ENCODE measurements at regions not wholly inside any gene's neighbourhood (a gene's known extent, or its start where the extent isn't known, plus 50 kb on each side); places are given as distances from the start of the nearest gene placed in this dataset.
"Not testable (repeated sequence)": the region's sequence is repeated elsewhere in the genome, so short reads cannot be mapped to it uniquely, and the experiment has no call there.

DNA sequence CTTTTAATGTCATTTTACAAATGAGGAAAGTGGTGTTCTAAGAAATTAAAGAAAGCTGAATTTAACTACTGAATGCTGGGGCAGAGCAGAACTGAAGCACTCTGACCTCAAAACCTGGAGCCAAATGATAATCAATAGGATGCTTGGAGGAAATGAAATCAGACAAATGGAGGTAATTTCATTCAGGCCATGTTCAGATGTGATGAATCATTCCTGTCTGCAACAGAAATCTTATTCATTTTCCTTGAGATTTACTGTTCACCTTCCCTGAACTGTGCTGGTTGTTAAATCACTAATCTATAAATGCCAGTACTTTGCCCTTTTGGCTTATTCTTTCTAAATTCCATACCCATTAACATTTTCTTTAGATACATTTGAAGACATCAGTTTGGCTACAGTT lies 85.6 kb upstream of the SNX7 start:
- H3K4me3 Mint-ChIP-seq, result no peak overlapping the region
- no peaks in the 10 kb centered on the region for H3K9me3 ChIP-seq (ENCODE audit: control insufficient read depth, low read length, poor library complexity, severe bottlenecking)
- DNase-seq (no peak), ATAC-seq (no peak)
- H3K27me3 Mint-ChIP-seq, result no peaks in the 10 kb centered on the region
- H3K27ac Mint-ChIP-seq, result no peak overlapping the region
- no peaks in the 10 kb centered on the region for H3K36me3 Mint-ChIP-seq (ENCODE audit: low read depth)
- H3K4me1 Mint-ChIP-seq, result peaks cover 2% of the 10 kb centered on the region

GRCh38 chr1:98565951-98566350 lies 95.6 kb upstream of the SNX7 start:
- DNase-seq (no peak), ATAC-seq (no peak)
- no peaks in the 10 kb centered on the region for H3K27me3 Mint-ChIP-seq
- H3K4me1 Mint-ChIP-seq, result no peaks in the 10 kb centered on the region
- no peak overlapping the region for H3K4me3 Mint-ChIP-seq
- no peaks in the 10 kb centered on the region for H3K36me3 Mint-ChIP-seq (ENCODE audit: low read depth)
- H3K27ac Mint-ChIP-seq, result no peak overlapping the region
- no peaks in the 10 kb centered on the region for H3K9me3 ChIP-seq (ENCODE audit: control insufficient read depth, low read length, poor library complexity, severe bottlenecking)

DNA sequence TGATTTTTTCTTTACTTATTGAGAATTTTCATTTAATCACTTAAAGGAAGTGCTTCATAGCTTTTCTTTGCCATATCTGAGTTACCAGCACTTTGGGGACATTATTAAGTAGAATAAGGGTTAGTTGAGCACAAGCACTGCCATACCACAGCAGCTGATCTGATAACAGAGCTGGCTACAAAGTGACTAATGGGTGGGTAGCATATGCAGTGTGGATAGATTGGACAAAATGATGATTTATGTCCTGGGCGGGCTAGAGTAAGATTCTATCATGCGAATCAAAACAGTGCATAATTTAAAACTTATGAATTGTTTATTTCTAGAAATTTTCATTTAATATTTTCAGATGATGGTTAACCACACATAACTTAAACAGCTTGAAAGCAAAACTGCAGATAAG lies 102.2 kb upstream of the SNX7 start:
- Mint-ChIP-seq H3K27me3 (no peaks in the 10 kb centered on the region), H3K4me3 (no peak overlapping the region), H3K4me1 (no peaks in the 10 kb centered on the region), H3K36me3 (ENCODE audit: low read depth) (no peaks in the 10 kb centered on the region), H3K27ac (no peak overlapping the region)
- no peaks in the 10 kb centered on the region for H3K9me3 ChIP-seq (ENCODE audit: control insufficient read depth, low read length, poor library complexity, severe bottlenecking)
- DNase-seq, result no peak
- no peak for ATAC-seq

GRCh38 chr1:98557895-98558294 lies 103.6 kb upstream of the SNX7 start:
- Mint-ChIP-seq H3K4me1 (no peaks in the 10 kb centered on the region), H3K36me3 (ENCODE audit: low read depth) (no peaks in the 10 kb centered on the region), H3K27ac (no peak overlapping the region), H3K27me3 (peaks cover 4% of the 10 kb centered on the region), H3K4me3 (no peak overlapping the region)
- DNase-seq (no peak), ATAC-seq (no peak)
- H3K9me3 ChIP-seq (ENCODE audit: control insufficient read depth, low read length, poor library complexity, severe bottlenecking), result no peaks in the 10 kb centered on the region

DNA sequence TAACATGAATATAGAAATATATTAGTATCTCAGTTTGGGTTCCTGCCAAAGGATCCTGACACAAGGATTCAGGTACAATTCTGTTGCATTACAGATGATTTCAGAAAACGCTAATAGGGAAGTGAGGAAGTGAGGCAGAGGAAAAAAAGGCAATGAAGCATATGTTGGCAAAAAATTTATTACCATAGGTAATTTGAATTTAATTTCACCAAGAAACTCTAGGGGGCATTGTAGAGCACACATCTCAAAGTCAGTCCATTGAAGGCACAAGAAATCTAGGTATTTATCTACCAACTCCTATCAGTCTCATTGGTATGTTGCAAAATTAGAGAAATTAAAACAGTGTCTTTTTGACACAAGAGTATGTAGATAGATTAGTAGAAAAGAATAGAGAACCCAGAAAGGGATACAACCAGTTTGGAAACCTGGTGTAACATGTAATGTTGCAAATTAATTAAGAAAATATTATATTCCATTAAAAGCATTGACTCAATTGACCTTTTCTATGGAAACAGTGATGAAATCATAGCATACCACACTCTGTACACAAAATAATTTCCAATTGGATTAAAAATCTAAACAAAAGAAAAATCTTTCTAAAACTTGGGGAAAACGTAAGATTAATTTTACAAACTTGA lies 104.9 kb upstream of the SNX7 start:
- no peaks in the 10 kb centered on the region for H3K36me3 Mint-ChIP-seq (ENCODE audit: low read depth)
- no peak overlapping the region for H3K27ac Mint-ChIP-seq
- H3K27me3 Mint-ChIP-seq, result peaks cover 9% of the 10 kb centered on the region
- no peaks in the 10 kb centered on the region for H3K4me1 Mint-ChIP-seq
- no peaks in the 10 kb centered on the region for H3K9me3 ChIP-seq (ENCODE audit: control insufficient read depth, low read length, poor library complexity, severe bottlenecking)
- ATAC-seq, result no peak
- H3K4me3 Mint-ChIP-seq, result no peak overlapping the region
- DNase-seq, result no peak

DNA sequence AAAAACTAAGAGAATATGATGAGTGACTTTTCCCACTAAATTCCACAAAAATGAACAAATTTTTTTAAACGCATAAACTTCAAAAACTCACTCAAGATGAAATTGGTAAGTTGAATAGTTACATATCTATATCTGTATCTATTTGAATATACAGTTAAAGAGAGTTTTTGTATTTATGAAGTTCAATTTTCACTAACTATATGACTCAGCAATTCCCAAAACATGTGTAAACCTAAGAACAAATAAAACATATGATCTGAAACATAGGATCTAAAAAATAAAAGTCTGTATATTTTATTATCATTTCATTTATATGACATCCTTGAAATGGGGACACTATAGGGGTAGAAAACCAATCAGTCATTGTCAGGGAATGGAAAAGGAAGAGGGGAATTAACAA lies 105.7 kb upstream of the SNX7 start:
- Mint-ChIP-seq H3K4me1 (no peaks in the 10 kb centered on the region), H3K4me3 (no peak overlapping the region), H3K36me3 (ENCODE audit: low read depth) (no peaks in the 10 kb centered on the region), H3K27me3 (peaks cover 9% of the 10 kb centered on the region), H3K27ac (no peak overlapping the region)
- peaks cover 3% of the 10 kb centered on the region for H3K9me3 ChIP-seq (ENCODE audit: control insufficient read depth, low read length, poor library complexity, severe bottlenecking)
- ATAC-seq, result no peak
- no peak for DNase-seq

GRCh38 chr1:98552576-98553074 lies 108.9 kb upstream of the SNX7 start:
- not testable (repeated sequence) for H3K4me1 Mint-ChIP-seq; ATAC-seq; H3K9me3 ChIP-seq (ENCODE audit: control insufficient read depth, low read length, poor library complexity, severe bottlenecking); H3K4me3 Mint-ChIP-seq; H3K36me3 Mint-ChIP-seq (ENCODE audit: low read depth); DNase-seq; H3K27ac Mint-ChIP-seq; H3K27me3 Mint-ChIP-seq

- ATAC-seq, result no peak
- Mint-ChIP-seq H3K4me3 (no peak overlapping the region), H3K27ac (no peak overlapping the region)
Observed at GRCh38 chr1:98550076-98550475, 111.4 kb upstream of the SNX7 start.

GRCh38 chr1:98546319-98546718 lies 115.2 kb upstream of the SNX7 start:
- Mint-ChIP-seq H3K36me3 (ENCODE audit: low read depth) (no peaks in the 10 kb centered on the region), H3K27me3 (no peaks in the 10 kb centered on the region), H3K4me3 (no peak overlapping the region), H3K27ac (no peak overlapping the region), H3K4me1 (no peaks in the 10 kb centered on the region)
- peaks cover 3% of the 10 kb centered on the region for H3K9me3 ChIP-seq (ENCODE audit: control insufficient read depth, low read length, poor library complexity, severe bottlenecking)
- ATAC-seq (no peak), DNase-seq (no peak)

More at GRCh38 chr1:98550076-98550475, 111.4 kb upstream of the SNX7 start:
- no peak for DNase-seq
- H3K36me3 Mint-ChIP-seq (ENCODE audit: low read depth), result no peaks in the 10 kb centered on the region
- H3K4me1 Mint-ChIP-seq, result no peaks in the 10 kb centered on the region
- H3K9me3 ChIP-seq (ENCODE audit: control insufficient read depth, low read length, poor library complexity, severe bottlenecking), result peaks cover 3% of the 10 kb centered on the region
- H3K27me3 Mint-ChIP-seq, result peaks cover 9% of the 10 kb centered on the region

DNA sequence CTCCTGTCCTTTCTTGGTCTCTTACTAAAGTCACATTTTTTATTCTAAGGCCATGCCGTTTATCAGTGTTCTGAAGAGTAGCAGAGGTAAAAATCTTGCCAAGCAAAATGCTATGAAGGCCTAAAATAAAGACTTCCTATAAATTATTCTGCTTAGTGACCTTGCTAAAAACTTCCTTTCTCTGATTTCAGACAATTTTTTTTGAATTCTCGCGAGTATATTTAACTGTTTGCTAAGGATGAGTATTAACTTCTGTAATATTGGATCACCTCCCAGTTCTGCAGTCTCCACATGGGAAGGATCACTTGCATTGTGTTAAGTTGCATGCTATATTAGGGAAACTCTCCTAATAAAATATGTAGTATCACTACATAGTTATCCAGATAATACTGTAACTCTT lies 123.4 kb upstream of the SNX7 start:
- H3K27me3 Mint-ChIP-seq, result no peaks in the 10 kb centered on the region
- H3K27ac Mint-ChIP-seq, result no peak overlapping the region
- H3K4me3 Mint-ChIP-seq, result no peak overlapping the region
- H3K4me1 Mint-ChIP-seq, result no peaks in the 10 kb centered on the region
- DNase-seq (no peak), ATAC-seq (no peak)
- no peaks in the 10 kb centered on the region for H3K9me3 ChIP-seq (ENCODE audit: control insufficient read depth, low read length, poor library complexity, severe bottlenecking)
- H3K36me3 Mint-ChIP-seq (ENCODE audit: low read depth), result peaks cover 2% of the 10 kb centered on the region

GRCh38 chr1:98523256-98523655 lies 138.3 kb upstream of the SNX7 start:
- ATAC-seq (no peak), DNase-seq (no peak)
- no peak overlapping the region for H3K4me3 Mint-ChIP-seq
- H3K36me3 Mint-ChIP-seq (ENCODE audit: low read depth), result no peaks in the 10 kb centered on the region
- H3K27ac Mint-ChIP-seq, result no peak overlapping the region
- H3K9me3 ChIP-seq (ENCODE audit: control insufficient read depth, low read length, poor library complexity, severe bottlenecking), result no peaks in the 10 kb centered on the region
- no peaks in the 10 kb centered on the region for H3K27me3 Mint-ChIP-seq
- no peaks in the 10 kb centered on the region for H3K4me1 Mint-ChIP-seq

DNA sequence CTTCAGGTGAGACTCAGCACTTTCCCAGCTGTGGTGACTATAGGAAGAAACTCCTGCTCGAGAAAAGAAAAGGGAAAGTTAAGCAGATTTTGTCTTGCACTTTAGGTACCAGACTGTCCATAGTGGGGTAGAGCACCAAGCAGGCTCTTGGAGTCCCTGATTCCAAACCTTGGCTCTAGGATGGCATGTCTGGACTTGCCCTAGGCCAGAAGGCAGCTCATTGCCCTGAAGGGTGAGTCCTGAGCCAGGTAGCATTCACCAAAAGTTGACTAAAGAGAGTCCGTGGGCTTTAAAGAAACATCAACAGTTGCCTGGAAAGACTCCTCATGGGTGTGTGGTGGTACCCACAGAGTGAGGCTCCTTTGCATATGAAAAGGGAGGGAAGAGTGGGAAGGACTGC lies 145.2 kb upstream of the SNX7 start:
- Mint-ChIP-seq H3K4me1 (no peaks in the 10 kb centered on the region), H3K27ac (no peak overlapping the region), H3K36me3 (ENCODE audit: low read depth) (no peaks in the 10 kb centered on the region), H3K4me3 (no peak overlapping the region), H3K27me3 (no peaks in the 10 kb centered on the region)
- no peak for ATAC-seq
- no peaks in the 10 kb centered on the region for H3K9me3 ChIP-seq (ENCODE audit: control insufficient read depth, low read length, poor library complexity, severe bottlenecking)
- DNase-seq, result no peak

- DNase-seq (no peak), ATAC-seq (no peak)
- H3K36me3 Mint-ChIP-seq (ENCODE audit: low read depth), result no peaks in the 10 kb centered on the region
- H3K4me3 Mint-ChIP-seq, result no peak overlapping the region
- H3K27me3 Mint-ChIP-seq, result no peaks in the 10 kb centered on the region
- H3K4me1 Mint-ChIP-seq, result no peaks in the 10 kb centered on the region
- no peak overlapping the region for H3K27ac Mint-ChIP-seq
- H3K9me3 ChIP-seq (ENCODE audit: control insufficient read depth, low read length, poor library complexity, severe bottlenecking), result no peaks in the 10 kb centered on the region
Observed at GRCh38 chr1:98515744-98516143, 145.8 kb upstream of the SNX7 start.

GRCh38 chr1:98512216-98512615 lies 149.3 kb upstream of the SNX7 start:
- H3K4me3 Mint-ChIP-seq; DNase-seq; H3K9me3 ChIP-seq (ENCODE audit: control insufficient read depth, low read length, poor library complexity, severe bottlenecking); H3K36me3 Mint-ChIP-seq (ENCODE audit: low read depth); H3K4me1 Mint-ChIP-seq; H3K27me3 Mint-ChIP-seq; ATAC-seq; H3K27ac Mint-ChIP-seq: not testable (repeated sequence)
